Common myeloid progenitor, CD34-positive (primary cell): ENCODE measurements at regions not wholly inside any gene's neighbourhood (a gene's known extent, or its start where the extent isn't known, plus 50 kb on each side); places are given as distances from the start of the nearest gene placed in this dataset.
A peak's percentile ranks its signal among the peaks of the same experiment; 100 is the strongest.

ENCODE experiments used
- CTCF ChIA-PET: fragments of 350-600 bp; sonication (Branson Sonifier 250); formaldehyde crosslinking; loops from one replicate; lab custom pipeline; 2021; ENCODE audit warnings: antibody characterized with exemption; lab: Charles Lee
- POLR2A ChIA-PET: fragments of 350-600 bp; sonication (Branson Sonifier 250); formaldehyde crosslinking; loops from one replicate; lab custom pipeline; 2021; ENCODE audit warnings: antibody characterized with exemption; lab: Charles Lee
- DNase-seq, 3 donors: peaks; one replicate each; pipeline versions ENCODE4 v3.0.0 to v3.0.0-alpha.2; 2013
- H3K27ac ChIP-seq, 2 experiments: 1 replicate in 1 of 2; 2 replicates in 1 of 2; pipeline ENCODE4 v1.7.0; 2013; ENCODE audit warnings: inconsistent platforms in 2 of 2, low read length in 2 of 2, mild to moderate bottlenecking in 2 of 2, low read depth in 1 of 2, moderate library complexity in 1 of 2; ENCODE audit not compliant: severe bottlenecking in 2 of 2, insufficient read depth in 1 of 2, poor library complexity in 1 of 2
- H3K27me3 ChIP-seq, 5 experiments: replicated peaks in 2 of 5; 1 replicate in 3 of 5; 2 replicates in 2 of 5; pipeline versions ENCODE4 v1.6.1 to v1.7.0; 2013; ENCODE audit warnings: low read length in 4 of 5, mild to moderate bottlenecking in 2 of 5, moderate library complexity in 2 of 5, inconsistent platforms in 1 of 5; ENCODE audit not compliant: insufficient read depth in 5 of 5, control insufficient read depth in 4 of 5
- H3K36me3 ChIP-seq, 4 experiments: 1 replicate in 2 of 4; 2 replicates in 2 of 4; pipeline versions ENCODE4 v1.6.1 to v1.7.0; 2013; ENCODE audit warnings: low read length in 3 of 4, control low read depth in 1 of 4, mild to moderate bottlenecking in 1 of 4; ENCODE audit not compliant: control insufficient read depth in 4 of 4, insufficient read depth in 4 of 4
- H3K4me1 ChIP-seq, 4 experiments: 1 replicate in 3 of 4; 2 replicates in 1 of 4; pipeline versions ENCODE4 v1.6.1 to v1.7.1; 2013; ENCODE audit warnings: low read length in 3 of 4, mild to moderate bottlenecking in 3 of 4, control low read depth in 1 of 4, inconsistent platforms in 1 of 4, moderate library complexity in 1 of 4; ENCODE audit not compliant: control insufficient read depth in 4 of 4, insufficient read depth in 4 of 4; ENCODE audit errors: control extremely low read depth in 1 of 4
- H3K4me3 ChIP-seq, 7 experiments: 1 replicate in 4 of 7; 2 replicates in 3 of 7; pipeline versions ENCODE4 v1.5.1 to v1.7.0; 2013; ENCODE audit warnings: mild to moderate bottlenecking in 7 of 7, low read length in 6 of 7, moderate library complexity in 6 of 7, inconsistent platforms in 2 of 7, low read depth in 2 of 7, control low read depth in 1 of 7; ENCODE audit not compliant: insufficient read depth in 4 of 7, control insufficient read depth in 1 of 7; ENCODE audit errors: extremely low read depth in 1 of 7
- H3K9me3 ChIP-seq, 5 experiments: 1 replicate in 4 of 5; 2 replicates in 1 of 5; pipeline versions ENCODE4 v1.6.1 to v1.7.1; 2013; ENCODE audit warnings: low read length in 4 of 5, mild to moderate bottlenecking in 2 of 5, inconsistent platforms in 1 of 5, low read depth in 1 of 5, moderate library complexity in 1 of 5; ENCODE audit not compliant: control insufficient read depth in 4 of 5, insufficient read depth in 2 of 5; ENCODE audit errors: control extremely low read depth in 1 of 5
- WGBS: methylation state at CpG from one replicate; pipeline ENCODE4 v1.1.5; 2013; ENCODE audit not compliant: insufficient coverage; 5-methylcytosine and 5-hydroxymethylcytosine counted together

- peaks cover 0 to 4% (median 0%) of the 10 kb centered on the region in 5 experiments for H3K27me3 ChIP-seq
- ChIA-PET CTCF (no interaction called here), POLR2A (no interaction called here)
- H3K27ac ChIP-seq: no peak overlapping the region
- 91% methylated on average over 3 of the region's 3 CpGs for WGBS
- no peaks in the 10 kb centered on the region for H3K4me1 ChIP-seq
- no peaks in the 10 kb centered on the region for H3K36me3 ChIP-seq
- no peaks in the 10 kb centered on the region for H3K9me3 ChIP-seq
- no peak overlapping the region for H3K4me3 ChIP-seq
- no peak for DNase-seq
These were observed 206.6 kb downstream of the URB2 start for GRCh38 chr1:229832695-229833094.

- ChIA-PET POLR2A (no interaction called here), CTCF (interaction anchor here (0.6 to 1.3 kb wide), 2 partner anchors 16 to 1369 kb away, joined by 3 to 4 read pairs; no protein-coding TSS in a partner anchor)
These were observed 208.2 kb downstream of the URB2 start for GRCh38 chr1:229834230-229834629.

GRCh38 chr1:229835226-229835625 lies 209.2 kb downstream of the URB2 start:
- POLR2A ChIA-PET: interaction anchor here (0.7 kb wide), 1 partner anchor 1891 kb away, joined by 3 read pairs; no protein-coding TSS in a partner anchor
- H3K4me3 ChIP-seq: no peak overlapping the region
- WGBS: 90% methylated on average over 1 of the region's 5 CpGs

More at GRCh38 chr1:229834230-229834629, 208.2 kb downstream of the URB2 start:
- DNase-seq: no peak
- H3K4me1 ChIP-seq: no peaks in the 10 kb centered on the region
- H3K27ac ChIP-seq: no peak overlapping the region
- peaks cover 0 to 4% (median 0%) of the 10 kb centered on the region in 5 experiments for H3K27me3 ChIP-seq
- H3K9me3 ChIP-seq: no peaks in the 10 kb centered on the region
- H3K4me3 ChIP-seq: no peak overlapping the region
- WGBS: 98% methylated on average over 5 of the region's 6 CpGs
- no peaks in the 10 kb centered on the region for H3K36me3 ChIP-seq

DNA sequence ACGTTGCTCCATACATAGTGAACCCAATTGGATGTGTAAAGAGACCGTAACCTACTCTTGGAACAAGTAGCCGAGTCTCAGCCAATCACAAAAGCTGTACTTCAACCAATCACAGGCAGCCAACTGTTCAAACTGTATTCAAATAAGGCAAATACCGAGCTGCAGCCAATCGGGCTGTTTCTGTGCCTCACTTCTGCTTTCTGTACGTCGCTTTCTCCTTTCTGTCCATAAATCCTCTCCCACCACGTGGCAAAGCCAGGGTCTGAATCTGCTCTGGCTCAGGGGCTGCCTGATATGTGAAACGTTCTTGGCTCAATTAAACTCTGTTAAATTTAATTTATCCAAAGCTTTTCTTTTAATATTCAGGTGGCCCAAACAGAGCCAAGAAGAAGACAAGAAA lies 210.3 kb downstream of the URB2 start:
- H3K27ac ChIP-seq: no peak overlapping the region
- no peak overlapping the region for H3K4me3 ChIP-seq
- H3K36me3 ChIP-seq: no peaks in the 10 kb centered on the region
- H3K27me3 ChIP-seq: peaks cover 0 to 4% (median 0%) of the 10 kb centered on the region in 5 experiments
- H3K9me3 ChIP-seq: no peaks in the 10 kb centered on the region
- POLR2A ChIA-PET: no interaction called here
- CTCF ChIA-PET: interaction anchor here (0.5 kb wide), 1 partner anchor 192 kb away, joined by 3 read pairs; no protein-coding TSS in a partner anchor
- peak in 2 of 3 donors; percentile 42 to 54 for DNase-seq
- no peaks in the 10 kb centered on the region for H3K4me1 ChIP-seq
- WGBS: 32% methylated on average over 6 of the region's 9 CpGs

More at GRCh38 chr1:229835226-229835625, 209.2 kb downstream of the URB2 start:
- CTCF ChIA-PET: no interaction called here
- H3K36me3 ChIP-seq: no peaks in the 10 kb centered on the region
- no peak overlapping the region for H3K27ac ChIP-seq
- no peaks in the 10 kb centered on the region for H3K9me3 ChIP-seq
- DNase-seq: no peak
- peaks cover 0 to 4% (median 0%) of the 10 kb centered on the region in 5 experiments for H3K27me3 ChIP-seq
- H3K4me1 ChIP-seq: no peaks in the 10 kb centered on the region

GRCh38 chr1:229838204-229838603 lies 212.2 kb downstream of the URB2 start:
- POLR2A ChIA-PET: no interaction called here
- CTCF ChIA-PET: no interaction called here
- H3K9me3 ChIP-seq: no peaks in the 10 kb centered on the region
- H3K4me3 ChIP-seq: no peak overlapping the region
- H3K4me1 ChIP-seq: no peaks in the 10 kb centered on the region
- no peak overlapping the region for H3K27ac ChIP-seq
- DNase-seq: no peak
- H3K27me3 ChIP-seq: peaks cover 0 to 4% (median 0%) of the 10 kb centered on the region in 5 experiments
- 100% methylated on average over 3 of the region's 7 CpGs for WGBS
- no peaks in the 10 kb centered on the region for H3K36me3 ChIP-seq

GRCh38 chr1:229839800-229840199 lies 213.8 kb downstream of the URB2 start:
- POLR2A ChIA-PET: no interaction called here
- Histone ChIP-seq H3K4me1 (no peaks in the 10 kb centered on the region), H3K36me3 (no peaks in the 10 kb centered on the region), H3K9me3 (no peaks in the 10 kb centered on the region), H3K27me3 (no peaks in the 10 kb centered on the region), H3K4me3 (no peak overlapping the region), H3K27ac (no peak overlapping the region)
- WGBS: 100% methylated on average over 1 of the region's 3 CpGs
- CTCF ChIA-PET: no interaction called here
- no peak for DNase-seq

DNA sequence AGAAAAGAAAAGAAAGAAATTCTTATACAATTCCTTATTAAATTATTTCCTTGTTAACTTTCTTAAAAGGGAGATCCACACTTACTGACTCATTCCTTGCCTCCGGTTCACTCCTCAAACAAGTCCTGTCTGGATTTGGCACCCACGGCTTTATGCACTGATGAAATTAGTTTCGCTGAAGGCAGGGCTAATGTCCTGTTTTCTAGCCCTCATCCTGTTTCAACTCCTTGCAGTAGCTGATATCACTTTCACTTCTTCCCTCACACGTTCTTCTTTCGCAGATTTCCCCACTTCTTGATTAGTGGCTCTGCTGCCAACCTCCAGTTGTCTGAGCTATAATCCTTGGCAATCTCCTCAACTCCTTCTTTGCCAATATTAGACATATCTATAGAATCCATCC lies 215.2 kb downstream of the URB2 start:
- no peaks in the 10 kb centered on the region for H3K4me1 ChIP-seq
- no peaks in the 10 kb centered on the region for H3K36me3 ChIP-seq
- DNase-seq: peak in 2 of 3 donors; percentile 9 to 22
- H3K4me3 ChIP-seq: no peak overlapping the region
- no peaks in the 10 kb centered on the region for H3K9me3 ChIP-seq
- ChIA-PET POLR2A (no interaction called here), CTCF (no interaction called here)
- H3K27ac ChIP-seq: no peak overlapping the region
- H3K27me3 ChIP-seq: no peaks in the 10 kb centered on the region
- WGBS: 52% methylated on average over 5 of the region's 5 CpGs
